HCEC 1CT (cell line): ENCODE measurements at regions not wholly inside any gene's neighbourhood (a gene's known extent, or its start where the extent isn't known, plus 50 kb on each side); places are given as distances from the start of the nearest gene placed in this dataset.

Experiments used
- DNase-seq: peaks from one replicate; pipeline ENCODE4 v3.0.0-alpha.2; 2017

DNA sequence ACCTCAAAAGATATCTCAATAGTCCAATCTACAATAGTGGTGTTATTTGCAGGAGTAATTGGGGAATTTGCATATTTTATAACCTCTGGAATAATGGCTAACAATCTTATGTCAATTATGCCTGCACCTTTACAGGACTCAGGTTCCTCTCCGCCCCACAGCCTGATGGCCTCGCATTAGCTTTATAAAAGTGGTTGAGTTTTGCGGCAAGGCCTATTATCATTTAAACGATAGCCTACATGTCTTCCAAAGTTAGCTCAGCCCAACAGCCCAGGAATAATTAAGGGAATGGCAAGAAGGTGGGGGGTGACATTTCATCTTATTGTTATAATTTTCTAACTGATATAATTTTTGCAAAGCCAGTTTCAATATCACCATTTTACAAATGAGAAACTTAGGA lies 97.3 kb downstream of the RTP4 start:
- no peak for DNase-seq

DNA sequence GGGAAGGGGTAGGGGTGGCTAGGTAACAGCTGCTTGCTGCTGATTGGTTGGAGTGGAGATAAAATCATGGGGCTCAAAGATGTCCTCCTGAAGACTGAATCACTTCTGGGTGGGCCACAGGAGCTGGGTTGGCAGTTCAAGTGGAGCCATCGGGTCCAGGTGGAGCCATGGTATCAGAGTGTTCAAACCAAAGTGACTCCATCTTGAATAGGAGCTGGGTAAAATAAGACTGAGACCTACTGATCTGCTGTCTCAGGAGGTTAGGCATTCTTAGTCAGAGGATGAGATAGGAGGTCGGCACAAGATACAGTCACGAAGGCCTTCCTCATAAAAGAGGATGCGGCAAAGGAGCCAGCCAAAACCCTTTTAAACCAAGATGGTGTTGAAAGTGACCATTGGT lies 96.5 kb downstream of the RTP4 start:
- DNase-seq = no peak

GRCh38 chr3:187458921-187459320 lies 90.7 kb downstream of the RTP4 start:
- no peak for DNase-seq

DNA sequence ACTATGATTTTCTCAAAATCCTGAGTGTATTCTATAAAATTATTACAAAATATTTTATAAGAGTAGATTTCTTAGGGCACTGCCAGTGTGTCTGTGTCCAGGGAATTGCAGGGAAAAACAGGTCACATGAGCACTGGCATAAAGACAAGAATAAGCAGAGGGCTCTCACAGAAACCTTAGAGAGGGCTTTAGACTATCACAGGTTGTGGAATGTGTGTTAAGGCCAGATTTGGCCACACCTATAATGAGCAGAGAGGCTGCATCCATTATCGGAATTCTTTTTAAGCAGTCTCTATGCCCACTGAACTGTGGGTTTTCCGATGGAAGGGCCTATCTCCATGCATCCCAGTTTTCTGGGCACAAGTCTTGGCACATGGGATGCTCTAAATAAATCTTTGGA lies 90.2 kb downstream of the RTP4 start:
- DNase-seq = no peak

DNA sequence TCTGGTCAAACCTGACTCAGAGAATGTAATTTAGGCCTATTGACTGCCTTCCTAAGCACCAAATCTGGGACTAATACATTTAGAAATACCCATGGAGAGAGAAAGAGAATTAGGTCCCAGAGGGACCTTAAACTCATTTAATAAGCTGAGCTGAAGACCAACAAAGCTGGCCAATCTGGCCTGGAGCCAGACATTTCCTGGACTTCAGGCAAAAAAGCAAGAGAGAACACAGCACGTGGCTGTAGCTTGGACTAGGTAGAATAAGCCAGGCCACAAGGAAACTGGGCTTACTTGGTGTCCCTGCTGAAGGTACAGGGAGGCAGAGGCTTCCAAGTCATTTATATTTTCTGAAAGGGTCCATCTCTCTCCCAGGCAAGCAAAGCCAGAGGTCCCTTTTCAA lies 88.1 kb downstream of the RTP4 start:
- DNase-seq = no peak

GRCh38 chr3:187454085-187454815 lies 86.1 kb downstream of the RTP4 start:
- DNase-seq = no peak

DNA sequence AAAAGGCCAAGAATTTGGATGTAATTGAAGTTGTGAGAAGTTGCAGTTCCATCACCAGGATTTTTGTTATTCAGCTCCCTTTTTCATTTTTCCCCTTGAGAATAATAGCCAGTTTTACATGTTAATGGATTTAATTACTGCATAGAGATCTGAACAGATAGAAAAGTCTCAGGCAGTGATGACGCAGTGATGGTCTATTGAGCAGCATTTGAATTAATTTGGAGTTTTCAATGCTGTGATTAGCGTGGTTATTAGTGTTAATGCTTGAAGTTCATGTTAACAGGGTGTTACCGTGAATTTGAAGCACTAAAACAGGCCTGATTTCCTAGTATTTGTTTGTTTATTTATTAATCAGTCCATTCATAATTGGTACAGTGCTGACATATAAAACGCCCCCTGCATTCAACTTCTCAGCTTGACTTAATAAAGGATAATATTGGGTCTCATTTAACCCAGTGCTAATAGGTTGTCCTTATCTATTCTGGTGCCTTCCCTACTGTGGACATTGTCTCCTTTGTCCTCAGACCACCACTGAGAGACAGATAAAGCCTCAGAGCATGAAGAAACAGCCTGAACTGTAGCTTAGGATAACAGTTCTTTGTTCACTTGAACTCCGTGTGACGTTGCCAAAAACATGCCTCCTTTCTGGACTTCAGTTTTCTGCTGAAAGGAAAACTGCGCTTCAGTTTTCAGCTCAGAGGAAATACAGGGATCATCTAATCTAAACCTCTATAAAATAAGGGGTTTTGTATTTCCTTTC lies 82.4 kb downstream of the RTP4 start:
- DNase-seq = no peak

- no peak for DNase-seq
Measured at GRCh38 chr3:187448674-187449073, 80.5 kb downstream of the RTP4 start.

GRCh38 chr3:187447737-187448136 lies 79.6 kb downstream of the RTP4 start:
- DNase-seq = no peak

DNA sequence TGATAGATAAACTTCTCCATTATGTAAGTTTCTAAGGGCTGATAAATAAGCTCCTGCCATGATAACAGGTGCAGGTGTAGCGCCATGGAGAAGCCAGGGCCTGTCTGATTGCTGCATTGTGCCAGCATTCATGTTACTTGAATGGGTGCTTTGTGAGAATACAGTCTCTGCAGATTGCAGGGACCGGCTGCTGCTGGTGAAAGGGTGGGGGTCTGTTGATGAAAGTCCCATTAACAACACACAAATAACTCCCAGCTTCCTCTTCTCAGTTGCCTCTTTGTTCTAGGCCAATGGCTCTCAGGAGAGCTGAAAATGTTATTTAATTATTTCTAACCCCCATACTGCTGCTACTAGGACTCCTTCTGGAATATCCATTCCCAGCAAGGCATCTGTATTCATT lies 77.2 kb downstream of the RTP4 start:
- DNase-seq = no peak

GRCh38 chr3:187434524-187434923 lies 66.3 kb downstream of the RTP4 start:
- DNase-seq = no peak

GRCh38 chr3:187430576-187430975 lies 62.4 kb downstream of the RTP4 start:
- no peak for DNase-seq
